SU-DHL-6 (cell line): ENCODE measurements at regions not wholly inside any gene's neighbourhood (a gene's known extent, or its start where the extent isn't known, plus 50 kb on each side); places are given as distances from the start of the nearest gene placed in this dataset.

Experiments used
- H2AFZ ChIP-seq: fragments of 200-600 bp; sonication (generic); 2 replicates; pipeline ENCODE4 v1.6.1; 2014; ENCODE audit warnings: low read depth, mild to moderate bottlenecking, moderate library complexity, mixed read lengths, antibody characterized with exemption, low read length; ENCODE audit not compliant: severe bottlenecking
- H3F3A ChIP-seq: fragments of 200-600 bp; shearing (Covaris generic); 2 replicates; pipeline ENCODE4 v1.6.0; 2016; ENCODE audit warnings: antibody characterized with exemption, mild to moderate bottlenecking; ENCODE audit not compliant: insufficient read depth
- H3K27ac ChIP-seq: fragments of 200-600 bp; sonication (generic); 2 replicates; pipeline ENCODE4 v1.5.1; 2016; ENCODE audit warnings: low read depth, mild to moderate bottlenecking, low read length, moderate library complexity, mixed read lengths
- H3K27me3 ChIP-seq: fragments of 200-600 bp; sonication (generic), shearing (Covaris generic); 2 replicates; pipeline ENCODE4 v1.6.0; 2014; ENCODE audit warnings: mild to moderate bottlenecking, low read length
- H3K36me3 ChIP-seq: fragments of 200-600 bp; sonication (generic); 2 replicates; pipeline ENCODE4 v1.6.1; 2014; ENCODE audit warnings: mild to moderate bottlenecking, low read length, mixed read lengths
- H3K4me2 ChIP-seq: fragments of 300-600, 200-600 bp; shearing (Covaris generic), sonication (generic); 2 replicates; pipeline ENCODE4 v1.6.0; 2014; ENCODE audit warnings: low read length, low read depth, mild to moderate bottlenecking; ENCODE audit not compliant: poor library complexity, severe bottlenecking
- H3K4me3 ChIP-seq: fragments of 200-600 bp; sonication (generic); 2 replicates; pipeline ENCODE4 v1.5.1; 2014; ENCODE audit warnings: antibody characterized with exemption, low read length, mild to moderate bottlenecking, mixed read lengths; ENCODE audit not compliant: insufficient read depth, poor library complexity, severe bottlenecking
- H3K79me2 ChIP-seq: fragments of 200-600 bp; sonication (generic); 2 replicates; pipeline ENCODE4 v1.6.1; 2014; ENCODE audit warnings: mild to moderate bottlenecking, low read length, moderate library complexity; ENCODE audit not compliant: insufficient read depth
- H3K9ac ChIP-seq: fragments of 200-600 bp; sonication (generic); 2 replicates; pipeline ENCODE4 v1.7.0; 2014; ENCODE audit warnings: mild to moderate bottlenecking, low read length
- H3K9me2 ChIP-seq: fragments of 200-600 bp; sonication (generic); replicated peaks from 2 replicates; pipeline ENCODE4 v1.6.1; 2014; ENCODE audit warnings: low read length; ENCODE audit not compliant: insufficient read depth
- H3K9me3 ChIP-seq: fragments of 200-600 bp; sonication (generic); 2 replicates; pipeline ENCODE4 v1.6.1; 2014; ENCODE audit warnings: low read length, mixed read lengths; ENCODE audit not compliant: insufficient read depth
- H4K20me1 ChIP-seq: fragments of 200-600 bp; sonication (generic); 2 replicates; pipeline ENCODE4 v1.6.1; 2014; ENCODE audit warnings: low read depth, mild to moderate bottlenecking, antibody characterized with exemption, low read length, moderate library complexity, mixed read lengths
- CTCF ChIP-seq: fragments of 200-600 bp; sonication (generic); IDR thresholded peaks from one replicate; pipeline ENCODE4 v1.5.1; 2017; ENCODE audit warnings: antibody characterized with exemption, mild to moderate bottlenecking, low read length, moderate library complexity; ENCODE audit not compliant: insufficient read depth, poor library complexity, severe bottlenecking
- EZH2phosphoT487 ChIP-seq: fragments of 200-600 bp; sonication (generic), shearing (Covaris generic); conservative IDR thresholded peaks from 2 replicates; pipeline ENCODE4 v1.6.1; 2018; ENCODE audit warnings: mild to moderate bottlenecking, antibody characterized with exemption, low read length, moderate library complexity, mixed read lengths

- Histone ChIP-seq H3K9ac (no peak overlapping the region), H3F3A (no peaks in the 10 kb centered on the region), H2AFZ (no peak overlapping the region), H3K4me2 (no peak overlapping the region), H3K27me3 (no peaks in the 10 kb centered on the region), H3K9me2 (no peaks in the 10 kb centered on the region), H3K36me3 (no peaks in the 10 kb centered on the region), H4K20me1 (no peaks in the 10 kb centered on the region), H3K4me3 (no peak overlapping the region), H3K9me3 (no peaks in the 10 kb centered on the region), H3K79me2 (no peaks in the 10 kb centered on the region), H3K27ac (no peak overlapping the region)
- TF ChIP-seq EZH2phosphoT487 (no peak), CTCF (no peak)
These were observed 584.7 kb upstream of the SLC35B3 start for GRCh38 chr6:9020001-9020400.

- TF ChIP-seq CTCF (no peak), EZH2phosphoT487 (no peak)
- H3F3A ChIP-seq, result no peaks in the 10 kb centered on the region
- H3K4me3 ChIP-seq, result no peak overlapping the region
- no peak overlapping the region for H3K27ac ChIP-seq
- no peak overlapping the region for H3K4me2 ChIP-seq
- no peaks in the 10 kb centered on the region for H3K27me3 ChIP-seq
- no peaks in the 10 kb centered on the region for H3K9me3 ChIP-seq
- no peaks in the 10 kb centered on the region for H3K79me2 ChIP-seq
- H3K36me3 ChIP-seq, result no peaks in the 10 kb centered on the region
- 0 out of 2 replicates have a peak, but pooled peaks cover 4% of the 10 kb centered on the region for H3K9me2 ChIP-seq
- H4K20me1 ChIP-seq, result no peaks in the 10 kb centered on the region
- H3K9ac ChIP-seq, result no peak overlapping the region
- H2AFZ ChIP-seq, result no peak overlapping the region
These were observed 574.6 kb upstream of the SLC35B3 start for GRCh38 chr6:9009931-9010330.

- H3K27me3 ChIP-seq, result no peaks in the 10 kb centered on the region
- no peak overlapping the region for H3K27ac ChIP-seq
- H3K4me3 ChIP-seq, result no peak overlapping the region
- H2AFZ ChIP-seq, result no peak overlapping the region
- no peaks in the 10 kb centered on the region for H3K79me2 ChIP-seq
- no peaks in the 10 kb centered on the region for H4K20me1 ChIP-seq
- no peak overlapping the region for H3K9ac ChIP-seq
- no peaks in the 10 kb centered on the region for H3K9me2 ChIP-seq
- H3K9me3 ChIP-seq, result no peaks in the 10 kb centered on the region
- no peak overlapping the region for H3K4me2 ChIP-seq
- H3K36me3 ChIP-seq, result no peaks in the 10 kb centered on the region
- H3F3A ChIP-seq, result no peaks in the 10 kb centered on the region
- TF ChIP-seq CTCF (no peak), EZH2phosphoT487 (no peak)
These were observed 571.7 kb upstream of the SLC35B3 start for GRCh38 chr6:9007027-9007426.

- Histone ChIP-seq H3K9me2 (no peaks in the 10 kb centered on the region), H3K4me2 (no peak overlapping the region), H3K4me3 (no peak overlapping the region), H3K9me3 (no peaks in the 10 kb centered on the region), H3K36me3 (no peaks in the 10 kb centered on the region), H3K9ac (no peak overlapping the region), H3F3A (no peaks in the 10 kb centered on the region), H3K27me3 (peaks cover under 1% of the 10 kb centered on the region; the same call in 1 of the 2 replicates), H2AFZ (no peak overlapping the region), H3K79me2 (no peaks in the 10 kb centered on the region), H3K27ac (no peak overlapping the region), H4K20me1 (no peaks in the 10 kb centered on the region; the same call in 1 of the 2 replicates)
- TF ChIP-seq CTCF (no peak), EZH2phosphoT487 (no peak)
These were observed 567.5 kb upstream of the SLC35B3 start for GRCh38 chr6:9002833-9003232.
